GM23338 (cell line): ENCODE measurements at regions not wholly inside any gene's neighbourhood (a gene's known extent, or its start where the extent isn't known, plus 50 kb on each side); places are given as distances from the start of the nearest gene placed in this dataset.

Experiments used
- ATAC-seq: fragments of 200-7000 bp; cut with Tn5 transposase; 3 replicates; pipeline ENCODE4 v1.9.1; 2020
- DNase-seq: peaks from one replicate; pipeline ENCODE4 v3.0.0-alpha.2; 2015; ENCODE audit warnings: low spot score
- H2AFZ ChIP-seq: fragments of 200-600 bp; sonication (generic); 2 replicates; pipeline ENCODE4 v1.8.0; 2016; ENCODE audit warnings: antibody characterized with exemption, mild to moderate bottlenecking, moderate library complexity
- H3F3A ChIP-seq: fragments of 200-600 bp; sonication (generic); replicated peaks from 2 replicates; pipeline ENCODE4 v1.8.0; 2017; ENCODE audit warnings: antibody characterized with exemption, mixed run types, low read depth
- H3K27ac ChIP-seq: fragments of 200-600 bp; sonication (generic); 2 replicates; pipeline ENCODE4 v1.6.1; 2016; ENCODE audit warnings: low read depth
- H3K27me3 ChIP-seq: fragments of 200-600 bp; sonication (generic); 2 replicates; pipeline ENCODE4 v1.8.0; 2016; ENCODE audit warnings: mild to moderate bottlenecking, mixed run types, moderate library complexity; ENCODE audit not compliant: insufficient read depth
- H3K36me3 ChIP-seq: fragments of 200-600 bp; sonication (generic); 2 replicates; pipeline ENCODE4 v1.8.0; 2016; ENCODE audit warnings: mild to moderate bottlenecking; ENCODE audit not compliant: insufficient read depth
- H3K4me1 ChIP-seq: fragments of 200-600 bp; sonication (generic); 2 replicates; pipeline ENCODE4 v1.8.0; 2016; ENCODE audit warnings: mild to moderate bottlenecking, moderate library complexity; ENCODE audit not compliant: insufficient read depth
- H3K4me2 ChIP-seq: fragments of 200-600 bp; sonication (generic); 2 replicates; pipeline ENCODE4 v1.7.1; 2017; ENCODE audit warnings: mixed run types
- H3K4me3 ChIP-seq: fragments of 200-600 bp; sonication (generic); 2 replicates; pipeline ENCODE4 v1.6.1; 2016; ENCODE audit warnings: mixed run types
- H3K79me2 ChIP-seq: fragments of 200-600 bp; sonication (generic); replicated peaks from 2 replicates; pipeline ENCODE4 v1.8.0; 2017; ENCODE audit warnings: mild to moderate bottlenecking; ENCODE audit not compliant: insufficient read depth
- H3K9me2 ChIP-seq: fragments of 200-600 bp; sonication (generic); 2 replicates; pipeline ENCODE4 v1.8.0; 2017; ENCODE audit not compliant: insufficient read depth
- H4K20me1 ChIP-seq: fragments of 200-600 bp; sonication (generic); replicated peaks from 2 replicates; pipeline ENCODE4 v1.8.0; 2017; ENCODE audit warnings: mild to moderate bottlenecking; ENCODE audit not compliant: insufficient read depth
- H3K27ac Mint-ChIP-seq: 2 replicates; pipeline ENCODE4 v1.8.0; 2020; ENCODE audit warnings: inconsistent platforms, mild to moderate bottlenecking, moderate library complexity, mixed read lengths
- H3K27me3 Mint-ChIP-seq: 3 replicates; pipeline ENCODE4 v1.8.0; 2022; ENCODE audit warnings: low read depth, mild to moderate bottlenecking, moderate library complexity, mixed read lengths, inconsistent platforms; ENCODE audit not compliant: insufficient read depth, poor library complexity
- H3K36me3 Mint-ChIP-seq: 3 replicates; pipeline ENCODE4 v1.8.0; 2021; ENCODE audit warnings: low read depth, mild to moderate bottlenecking, inconsistent platforms, moderate library complexity, mixed read lengths
- H3K4me1 Mint-ChIP-seq: 3 replicates; pipeline ENCODE4 v1.8.0; 2020; ENCODE audit warnings: mild to moderate bottlenecking, inconsistent platforms, mixed read lengths
- H3K4me3 Mint-ChIP-seq: 3 replicates; pipeline ENCODE4 v1.8.0; 2021; ENCODE audit warnings: moderate library complexity, mild to moderate bottlenecking, inconsistent platforms, mixed read lengths
- H3K9me3 Mint-ChIP-seq: 3 replicates; pipeline ENCODE4 v1.8.0; 2020; ENCODE audit warnings: moderate library complexity, mild to moderate bottlenecking, inconsistent platforms, mixed read lengths
- CREB1 ChIP-seq: fragments of 250-450 bp; sonication (Bioruptor Pico); IDR thresholded peaks from 2 replicates; pipeline ENCODE4 v1.5.0; 2020; ENCODE audit warnings: low read depth, mild to moderate bottlenecking, moderate library complexity
- CTCF ChIP-seq, 2 experiments: fragments of 200-600 bp in 1 of 2; sonication (generic) in 1 of 2; conservative IDR thresholded peaks; 2 replicates each; pipeline versions ENCODE4 v1.5.1 to v1.6.1; 2016 to 2017; ENCODE audit warnings: antibody characterized with exemption in 2 of 2, low read depth in 2 of 2, mild to moderate bottlenecking in 2 of 2, moderate library complexity in 1 of 2
- ETS1 ChIP-seq: IDR thresholded peaks from 2 replicates; pipeline ENCODE4 v1.6.1; 2016; ENCODE audit warnings: antibody characterized with exemption
- EZH2 ChIP-seq: fragments of 200-600 bp; sonication (generic); IDR thresholded peaks from one replicate; pipeline ENCODE4 v1.8.0; 2017; ENCODE audit warnings: antibody characterized with exemption, mild to moderate bottlenecking, low read depth; ENCODE audit not compliant: unreplicated experiment
- EZH2phosphoT487 ChIP-seq: fragments of 200-600 bp; sonication (generic); IDR thresholded peaks from one replicate; pipeline ENCODE4 v1.8.1; 2018; ENCODE audit warnings: antibody characterized with exemption; ENCODE audit not compliant: unreplicated experiment
- NANOG ChIP-seq: IDR thresholded peaks from 2 replicates; pipeline ENCODE4 v1.6.1; 2016; ENCODE audit warnings: antibody characterized with exemption, borderline replicate concordance
- POLR2AphosphoS5 ChIP-seq: IDR thresholded peaks from 2 replicates; pipeline ENCODE4 v1.6.1; 2016; ENCODE audit warnings: antibody characterized with exemption, low read depth
- ZNF331 ChIP-seq: fragments of 250-450 bp; sonication (Bioruptor Pico); IDR thresholded peaks from 2 replicates; pipeline ENCODE4 v1.5.0; 2020; ENCODE audit warnings: low read depth, mild to moderate bottlenecking, moderate library complexity
- ZNF462 ChIP-seq: fragments of 250-450 bp; sonication (Bioruptor Pico); IDR thresholded peaks from 2 replicates; pipeline ENCODE4 v1.5.0; 2020; ENCODE audit warnings: mild to moderate bottlenecking, moderate library complexity
- TF ChIP-seq, protein P1 (sequence below): IDR thresholded peaks from one replicate; pipeline ENCODE4 v1.6.1; 2018; ENCODE audit warnings: antibody characterized with exemption; ENCODE audit not compliant: unreplicated experiment

DNA sequence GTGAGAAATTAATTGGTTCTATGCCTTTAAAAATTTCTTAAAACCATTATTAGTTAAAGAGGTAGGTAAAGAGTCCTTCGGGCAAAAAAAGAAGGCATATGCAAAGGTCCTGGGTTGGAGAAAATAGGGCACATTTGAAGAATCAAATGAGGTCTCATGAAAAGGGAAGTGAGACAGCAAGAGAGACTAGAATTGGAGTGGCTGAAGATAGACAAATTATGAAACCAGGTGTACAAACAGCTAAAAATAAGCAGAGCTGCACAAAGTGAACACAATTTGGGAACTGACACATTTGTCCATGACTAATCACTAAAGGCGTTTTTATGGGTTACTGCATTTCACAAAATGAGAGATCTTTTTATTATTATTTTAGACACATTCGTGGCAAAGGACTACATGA is 581.2 kb downstream of the PYDC2 start:
- Histone ChIP-seq H3K36me3 (no peaks in the 10 kb centered on the region), H3K9me2 (no peaks in the 10 kb centered on the region; the same call in 1 of the 2 replicates), H3K4me3 (no peak overlapping the region), H4K20me1 (no peaks in the 10 kb centered on the region), H3K4me1 (peaks cover 25% of the 10 kb centered on the region), H2AFZ (no peak overlapping the region), H3K79me2 (no peaks in the 10 kb centered on the region), H3K4me2 (no peak overlapping the region), H3K27me3 (no peaks in the 10 kb centered on the region), H3F3A (no peaks in the 10 kb centered on the region), H3K27ac (no peak overlapping the region)
- H3K27me3 Mint-ChIP-seq = no peaks in the 10 kb centered on the region
- H3K27ac Mint-ChIP-seq = no peak overlapping the region
- TF ChIP-seq EZH2phosphoT487 (no peak), CREB1 (CRISPR knock-in tag) (no peak), NANOG (no peak)
- H3K4me1 Mint-ChIP-seq = peaks cover 23% of the 10 kb centered on the region
- ATAC-seq = no peak
- H3K36me3 Mint-ChIP-seq = no peaks in the 10 kb centered on the region
- no peak for DNase-seq
- no peak overlapping the region for H3K4me3 Mint-ChIP-seq
- no peaks in the 10 kb centered on the region for H3K9me3 Mint-ChIP-seq

DNA sequence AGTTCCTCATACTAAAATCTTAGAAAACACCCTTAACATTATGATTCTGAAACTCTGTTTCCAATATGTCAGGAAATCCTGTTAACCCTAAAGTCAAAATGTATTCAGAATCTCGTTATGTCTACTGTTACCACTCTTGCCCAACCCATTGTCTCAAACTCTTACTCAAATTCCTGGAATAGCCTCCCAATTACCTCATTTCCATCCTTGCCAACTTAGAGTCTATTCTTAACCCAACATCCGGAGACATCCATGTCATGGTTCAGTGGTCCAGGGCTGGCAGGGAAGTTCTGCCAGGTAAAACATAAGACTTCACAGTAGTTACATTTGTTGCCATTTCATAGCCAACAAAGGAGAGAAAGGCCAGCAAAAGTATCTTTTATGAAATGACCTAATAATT is 593.9 kb downstream of the PYDC2 start:
- Histone ChIP-seq H3K36me3 (no peaks in the 10 kb centered on the region), H3K4me2 (no peak overlapping the region), H4K20me1 (no peaks in the 10 kb centered on the region), H3K27me3 (no peaks in the 10 kb centered on the region), H3K9me2 (no peaks in the 10 kb centered on the region), H3K27ac (no peak overlapping the region), H3F3A (no peaks in the 10 kb centered on the region), H3K4me3 (no peak overlapping the region), H2AFZ (no peak overlapping the region), H3K4me1 (no peaks in the 10 kb centered on the region), H3K79me2 (no peaks in the 10 kb centered on the region)
- Mint-ChIP-seq H3K9me3 (no peaks in the 10 kb centered on the region), H3K4me3 (no peak overlapping the region), H3K4me1 (no peaks in the 10 kb centered on the region; the same call in 2 of the 3 replicates), H3K27me3 (no peaks in the 10 kb centered on the region), H3K27ac (no peak overlapping the region), H3K36me3 (no peaks in the 10 kb centered on the region)
- no peak for DNase-seq
- no peak for ATAC-seq
- no peak for TF ChIP-seq ZNF462 (CRISPR knock-in tag)
- no peak for TF ChIP-seq EZH2
- TF ChIP-seq, protein P1, sequence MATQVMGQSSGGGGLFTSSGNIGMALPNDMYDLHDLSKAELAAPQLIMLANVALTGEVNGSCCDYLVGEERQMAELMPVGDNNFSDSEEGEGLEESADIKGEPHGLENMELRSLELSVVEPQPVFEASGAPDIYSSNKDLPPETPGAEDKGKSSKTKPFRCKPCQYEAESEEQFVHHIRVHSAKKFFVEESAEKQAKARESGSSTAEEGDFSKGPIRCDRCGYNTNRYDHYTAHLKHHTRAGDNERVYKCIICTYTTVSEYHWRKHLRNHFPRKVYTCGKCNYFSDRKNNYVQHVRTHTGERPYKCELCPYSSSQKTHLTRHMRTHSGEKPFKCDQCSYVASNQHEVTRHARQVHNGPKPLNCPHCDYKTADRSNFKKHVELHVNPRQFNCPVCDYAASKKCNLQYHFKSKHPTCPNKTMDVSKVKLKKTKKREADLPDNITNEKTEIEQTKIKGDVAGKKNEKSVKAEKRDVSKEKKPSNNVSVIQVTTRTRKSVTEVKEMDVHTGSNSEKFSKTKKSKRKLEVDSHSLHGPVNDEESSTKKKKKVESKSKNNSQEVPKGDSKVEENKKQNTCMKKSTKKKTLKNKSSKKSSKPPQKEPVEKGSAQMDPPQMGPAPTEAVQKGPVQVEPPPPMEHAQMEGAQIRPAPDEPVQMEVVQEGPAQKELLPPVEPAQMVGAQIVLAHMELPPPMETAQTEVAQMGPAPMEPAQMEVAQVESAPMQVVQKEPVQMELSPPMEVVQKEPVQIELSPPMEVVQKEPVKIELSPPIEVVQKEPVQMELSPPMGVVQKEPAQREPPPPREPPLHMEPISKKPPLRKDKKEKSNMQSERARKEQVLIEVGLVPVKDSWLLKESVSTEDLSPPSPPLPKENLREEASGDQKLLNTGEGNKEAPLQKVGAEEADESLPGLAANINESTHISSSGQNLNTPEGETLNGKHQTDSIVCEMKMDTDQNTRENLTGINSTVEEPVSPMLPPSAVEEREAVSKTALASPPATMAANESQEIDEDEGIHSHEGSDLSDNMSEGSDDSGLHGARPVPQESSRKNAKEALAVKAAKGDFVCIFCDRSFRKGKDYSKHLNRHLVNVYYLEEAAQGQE = no peak
- no peak for TF ChIP-seq CTCF (conservative IDR thresholded peaks at IDR 0.05; ENCODE audit: low read depth in 2 of 2)
- TF ChIP-seq ZNF331 (CRISPR knock-in tag) = no peak
- no peak for TF ChIP-seq ETS1
- TF ChIP-seq POLR2AphosphoS5 = no peak
- no peak for TF ChIP-seq CREB1 (CRISPR knock-in tag)
- TF ChIP-seq EZH2phosphoT487 = no peak
